ENCODE measurements at regions not wholly inside any gene's neighbourhood (a gene's known extent, or its start where the extent isn't known, plus 50 kb on each side); places are given as distances from the start of the nearest gene placed in this dataset.

GRCh38 chr3:69649120-69650065 is 89.9 kb upstream of the MITF start:
- H3K9me3 ChIP-seq: no peaks in the 10 kb centered on the region
- no peaks in the 10 kb centered on the region for H3K27me3 ChIP-seq
- no peak overlapping the region for H3K4me3 ChIP-seq (ENCODE audit: low read depth in 1 of 2, low read length in 1 of 2)
- no peaks in the 10 kb centered on the region for H3K4me1 ChIP-seq (ENCODE audit: control insufficient read depth in 1 of 2, insufficient read depth in 1 of 2, low read depth in 1 of 2, low read length in 1 of 2)
- no peaks in the 10 kb centered on the region for H3K36me3 ChIP-seq
- H3K27ac ChIP-seq: no peak overlapping the region
- TF ChIP-seq CTCF (IDR thresholded peaks at IDR 0.05): no peak

GRCh38 chr3:69648126-69648525 is 91.1 kb upstream of the MITF start:
- no peak overlapping the region for H3K27ac ChIP-seq

DNA sequence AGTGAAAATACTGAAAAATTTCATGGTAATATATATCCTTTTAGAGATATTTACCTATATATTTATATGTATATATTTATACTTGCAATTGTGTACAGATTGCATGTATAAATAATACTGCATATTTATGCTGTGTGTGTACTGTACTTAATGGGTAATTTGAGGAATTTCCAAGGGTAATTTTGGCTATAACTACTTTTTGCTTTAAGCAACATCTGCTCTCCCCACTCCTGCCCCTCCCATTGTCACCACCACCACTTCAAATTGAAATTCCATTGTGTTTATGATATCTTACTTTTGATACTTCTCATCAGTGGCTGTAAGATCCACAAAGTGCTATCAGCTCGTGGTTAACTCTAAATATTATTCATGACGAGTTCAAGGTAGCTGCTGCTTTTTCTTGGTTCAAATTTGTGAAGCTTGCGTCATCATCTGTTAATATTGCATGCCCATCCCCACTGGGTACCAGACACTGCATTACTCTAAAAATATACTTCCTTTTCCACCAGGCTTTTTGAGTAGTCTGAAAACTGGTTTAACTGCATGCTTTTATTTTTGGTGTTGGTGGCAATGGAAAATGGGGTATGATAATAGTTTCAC is 91.7 kb upstream of the MITF start:
- H3K36me3 ChIP-seq: no peaks in the 10 kb centered on the region
- no peak overlapping the region for H3K4me3 ChIP-seq (ENCODE audit: low read depth in 1 of 2, low read length in 1 of 2)
- no peaks in the 10 kb centered on the region for H3K27me3 ChIP-seq
- no peaks in the 10 kb centered on the region for H3K4me1 ChIP-seq (ENCODE audit: control insufficient read depth in 1 of 2, insufficient read depth in 1 of 2, low read depth in 1 of 2, low read length in 1 of 2)
- TF ChIP-seq CTCF (IDR thresholded peaks at IDR 0.05): no peak
- no peak overlapping the region for H3K27ac ChIP-seq
- H3K9me3 ChIP-seq: no peaks in the 10 kb centered on the region

More at GRCh38 chr3:69648126-69648525, 91.1 kb upstream of the MITF start:
- H3K36me3 ChIP-seq: no peaks in the 10 kb centered on the region
- H3K4me1 ChIP-seq (ENCODE audit: control insufficient read depth in 1 of 2, insufficient read depth in 1 of 2, low read depth in 1 of 2, low read length in 1 of 2): no peaks in the 10 kb centered on the region
- H3K4me3 ChIP-seq (ENCODE audit: low read depth in 1 of 2, low read length in 1 of 2): no peak overlapping the region
- no peaks in the 10 kb centered on the region for H3K9me3 ChIP-seq
- no peaks in the 10 kb centered on the region for H3K27me3 ChIP-seq
- no peak for TF ChIP-seq CTCF (IDR thresholded peaks at IDR 0.05)

DNA sequence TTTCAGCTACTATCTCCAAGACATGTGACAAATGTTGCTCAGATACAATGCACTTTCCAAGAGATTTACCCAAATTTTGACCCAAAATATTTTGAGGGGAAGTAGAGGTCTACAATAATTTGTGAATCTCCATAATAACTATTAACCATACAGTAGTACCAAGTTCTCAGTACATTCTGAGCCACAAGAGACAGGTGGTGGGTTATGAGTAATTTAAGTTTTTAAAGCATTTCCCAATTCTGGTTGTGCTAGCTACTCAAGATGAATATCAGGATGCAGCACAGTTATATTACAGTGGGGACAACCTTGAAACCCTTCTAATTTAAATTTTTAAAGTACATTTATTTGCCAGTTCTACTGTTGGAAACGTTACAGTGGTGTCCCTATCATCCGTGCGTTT is 92.2 kb upstream of the MITF start:
- no peaks in the 10 kb centered on the region for H3K36me3 ChIP-seq
- no peaks in the 10 kb centered on the region for H3K27me3 ChIP-seq
- no peak overlapping the region for H3K4me3 ChIP-seq (ENCODE audit: low read depth in 1 of 2, low read length in 1 of 2)
- no peak overlapping the region for H3K27ac ChIP-seq
- TF ChIP-seq CTCF (IDR thresholded peaks at IDR 0.05): no peak
- H3K4me1 ChIP-seq (ENCODE audit: control insufficient read depth in 1 of 2, insufficient read depth in 1 of 2, low read depth in 1 of 2, low read length in 1 of 2): no peaks in the 10 kb centered on the region
- no peaks in the 10 kb centered on the region for H3K9me3 ChIP-seq

DNA sequence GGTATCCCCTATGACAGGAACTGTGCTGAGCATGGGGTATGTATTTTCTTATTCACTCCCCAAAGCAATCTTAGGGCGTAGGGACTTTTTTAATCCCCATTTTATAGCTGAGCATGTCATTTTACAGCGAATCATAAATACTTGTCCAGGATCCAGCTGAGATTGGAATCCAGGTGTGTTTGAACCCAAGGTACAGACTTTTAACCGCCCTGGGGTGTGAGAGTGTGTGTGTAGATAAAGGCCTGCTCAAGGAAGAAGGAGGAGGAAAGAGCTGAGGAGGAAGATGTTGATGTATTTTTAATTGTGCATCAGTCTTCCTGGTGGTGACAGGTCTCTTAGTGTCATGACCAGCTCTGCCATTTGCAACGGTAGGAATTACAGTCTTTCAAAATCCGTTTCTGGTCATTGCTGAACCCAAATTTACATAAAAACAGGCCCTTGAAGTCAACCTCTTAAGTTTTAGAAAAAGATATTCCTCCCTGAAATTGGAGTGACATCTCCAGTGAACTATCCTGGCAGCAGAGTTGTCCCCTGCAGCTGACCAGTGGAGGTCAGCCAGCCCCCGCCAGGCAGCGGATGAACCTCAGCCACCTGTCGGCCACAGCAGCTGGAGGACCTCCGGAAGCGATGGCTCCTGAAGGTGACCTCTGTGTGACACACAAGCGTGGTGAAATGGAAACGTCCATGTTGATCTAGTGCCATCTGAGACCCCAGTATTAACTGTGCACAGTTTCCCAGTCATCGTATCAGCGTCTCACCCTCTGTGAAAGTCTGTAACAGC is 92.8 kb upstream of the MITF start:
- TF ChIP-seq CTCF (IDR thresholded peaks at IDR 0.05): no peak
- no peaks in the 10 kb centered on the region for H3K36me3 ChIP-seq
- no peaks in the 10 kb centered on the region for H3K4me1 ChIP-seq (ENCODE audit: control insufficient read depth in 1 of 2, insufficient read depth in 1 of 2, low read depth in 1 of 2, low read length in 1 of 2)
- no peaks in the 10 kb centered on the region for H3K27me3 ChIP-seq
- H3K27ac ChIP-seq: no peak overlapping the region
- no peaks in the 10 kb centered on the region for H3K9me3 ChIP-seq
- no peak overlapping the region for H3K4me3 ChIP-seq (ENCODE audit: low read depth in 1 of 2, low read length in 1 of 2)

Measured in neutrophil (primary cell).